Activated T-helper 1 cell treated with anti-CD3 and anti-CD28 coated beads, Interleukin-2, amount 50 U/mL, for 16 hours (primary cell): ENCODE measurements at regions not wholly inside any gene's neighbourhood (a gene's known extent, or its start where the extent isn't known, plus 50 kb on each side); places are given as distances from the start of the nearest gene placed in this dataset.

Experiments
- DNase-seq, 2 donors: peaks; one replicate each; pipeline ENCODE4 v3.0.0-alpha.2; 2020; ENCODE audit warnings: low read depth in 1 of 2, low spot score in 1 of 2

- DNase-seq: no peak
These were observed 204.4 kb downstream of the CXCL12 start for GRCh38 chr10:44180321-44181168.

- DNase-seq: no peak
These were observed 206.0 kb downstream of the CXCL12 start for GRCh38 chr10:44178856-44179255.

DNA sequence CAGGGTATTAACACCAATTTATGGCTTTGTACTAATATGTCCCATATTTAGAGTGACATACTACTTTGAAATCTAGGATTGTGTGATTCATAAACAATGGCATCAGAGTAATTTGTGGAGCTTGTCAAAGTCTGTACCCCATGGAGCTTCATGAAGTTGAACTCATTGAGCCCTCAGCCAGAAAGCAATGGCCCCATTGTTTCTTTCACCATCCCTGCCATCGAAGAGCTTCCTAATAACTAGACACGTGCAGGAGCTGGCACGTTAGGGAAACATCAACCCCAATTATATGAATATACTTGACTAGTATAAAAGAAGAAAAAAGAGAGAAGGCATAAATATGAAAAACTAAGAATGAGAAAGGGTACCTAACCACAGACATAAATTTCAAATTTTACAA lies 206.6 kb downstream of the CXCL12 start:
- DNase-seq: no peak

DNA sequence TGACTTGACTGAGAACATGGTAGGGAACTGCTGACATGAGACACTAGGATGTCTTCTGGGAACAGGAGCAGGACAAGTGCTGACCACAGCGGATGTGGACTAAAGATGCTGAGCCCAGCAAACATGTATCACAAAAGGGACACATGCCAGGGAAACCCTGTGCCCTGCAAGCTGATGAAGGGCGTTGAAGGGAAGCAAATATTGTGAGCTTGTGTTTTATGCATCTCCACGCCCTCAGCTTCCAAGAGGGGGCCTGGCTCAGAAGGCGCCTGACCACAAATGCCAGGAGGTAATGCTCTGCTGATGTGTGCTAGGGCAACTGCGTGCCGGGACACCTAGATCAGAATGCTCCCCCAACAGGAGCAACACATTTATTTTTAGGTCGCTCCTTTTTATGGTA lies 207.3 kb downstream of the CXCL12 start:
- no peak for DNase-seq

GRCh38 chr10:44176311-44176710 lies 208.6 kb downstream of the CXCL12 start:
- DNase-seq: no peak

- no peak for DNase-seq
These were observed 211.3 kb downstream of the CXCL12 start for GRCh38 chr10:44173608-44173894.

DNA sequence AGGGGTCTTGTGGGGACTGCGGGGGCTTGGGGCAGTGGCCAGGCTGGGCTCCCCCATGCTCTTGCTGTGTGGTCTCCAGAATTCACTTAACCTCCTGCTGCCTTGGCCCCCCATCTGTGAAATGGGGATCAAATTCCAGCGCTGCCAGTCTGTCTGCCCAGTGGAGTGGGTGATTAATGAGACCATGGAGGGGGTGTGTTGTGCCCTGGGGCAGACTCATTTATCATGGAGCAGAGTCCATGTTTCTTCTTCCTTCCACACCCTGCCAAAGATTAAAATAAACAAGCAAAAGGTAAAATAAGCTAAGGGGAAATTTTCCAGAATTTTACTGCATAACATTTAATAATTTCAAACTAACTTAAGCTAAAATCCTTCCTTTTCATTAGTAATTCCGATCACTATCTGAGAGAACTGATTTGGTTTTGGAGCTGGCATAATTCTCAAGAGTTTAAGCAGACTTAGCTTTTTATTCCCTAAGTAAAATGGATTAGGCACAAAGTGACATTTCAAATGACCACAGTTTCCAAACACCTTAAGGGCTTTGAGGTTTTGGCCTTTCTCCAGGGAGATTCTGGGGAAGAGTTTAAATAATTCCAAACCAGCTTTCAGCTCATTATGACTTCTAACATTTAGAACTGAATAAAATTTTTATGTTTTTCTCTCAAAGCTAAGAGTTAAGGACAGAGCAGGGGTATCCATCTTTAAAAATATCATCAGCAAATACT lies 211.9 kb downstream of the CXCL12 start:
- DNase-seq: no peak

DNA sequence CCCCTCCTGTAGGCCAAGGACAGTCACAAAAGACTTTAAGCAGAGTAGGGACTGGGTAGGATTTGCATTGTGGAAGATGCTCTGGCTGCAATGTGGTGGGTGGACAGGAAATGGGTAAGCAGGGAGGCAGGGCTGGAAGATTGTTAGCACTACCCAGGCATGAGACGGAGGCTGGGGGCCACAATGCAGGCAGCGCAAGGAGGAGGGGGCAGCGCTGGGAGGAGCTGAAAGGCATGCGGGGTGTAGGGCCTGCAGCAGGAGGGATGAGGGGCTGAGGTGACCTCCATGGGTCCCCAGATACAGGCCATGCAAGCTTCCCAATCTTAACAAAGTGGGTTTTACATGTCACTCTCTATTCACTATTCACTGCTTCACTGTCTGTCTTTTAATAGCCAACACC lies 213.1 kb downstream of the CXCL12 start:
- DNase-seq: no peak

DNA sequence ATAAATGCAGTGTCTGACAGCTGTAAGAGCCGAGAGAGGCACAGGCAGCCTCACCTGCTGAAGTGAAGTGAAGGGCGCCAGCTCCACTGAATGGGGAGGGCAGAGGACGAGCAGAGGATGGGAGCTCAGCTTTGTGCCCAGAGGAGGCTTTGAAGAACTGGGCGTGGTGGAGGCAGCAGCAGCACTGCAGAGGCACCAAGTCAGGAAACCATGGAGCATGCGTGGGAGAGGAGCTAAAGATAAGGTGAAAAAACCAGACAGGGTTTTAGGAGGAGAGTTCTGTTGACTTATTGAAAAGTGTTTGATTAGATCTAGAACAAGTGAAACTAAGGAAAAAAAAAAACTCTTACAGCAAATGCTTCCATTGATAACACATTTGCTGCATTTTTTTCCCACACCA lies 216.4 kb downstream of the CXCL12 start:
- no peak for DNase-seq

GRCh38 chr10:44167752-44168151 lies 217.1 kb downstream of the CXCL12 start:
- DNase-seq: no peak

DNA sequence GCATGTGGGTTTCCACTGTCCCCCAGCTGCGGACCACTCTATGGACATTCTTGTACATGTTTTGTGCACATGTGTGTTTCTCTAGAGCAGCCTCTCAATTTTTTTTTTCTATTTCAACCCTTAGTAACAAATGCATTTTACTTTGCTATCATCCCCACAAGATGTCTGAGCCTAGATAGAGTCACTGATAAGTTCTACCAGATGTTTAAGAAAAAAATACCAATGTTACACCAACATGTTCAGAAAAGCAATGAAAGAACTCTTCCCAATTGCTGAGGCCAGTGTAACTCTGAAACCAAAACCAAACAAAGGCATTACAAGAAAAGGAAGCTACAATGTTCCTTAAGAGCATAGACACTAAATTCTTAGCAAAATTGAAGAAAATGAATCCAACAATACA lies 218.5 kb downstream of the CXCL12 start:
- DNase-seq: no peak

GRCh38 chr10:44164251-44164956 lies 220.5 kb downstream of the CXCL12 start:
- no peak for DNase-seq

DNA sequence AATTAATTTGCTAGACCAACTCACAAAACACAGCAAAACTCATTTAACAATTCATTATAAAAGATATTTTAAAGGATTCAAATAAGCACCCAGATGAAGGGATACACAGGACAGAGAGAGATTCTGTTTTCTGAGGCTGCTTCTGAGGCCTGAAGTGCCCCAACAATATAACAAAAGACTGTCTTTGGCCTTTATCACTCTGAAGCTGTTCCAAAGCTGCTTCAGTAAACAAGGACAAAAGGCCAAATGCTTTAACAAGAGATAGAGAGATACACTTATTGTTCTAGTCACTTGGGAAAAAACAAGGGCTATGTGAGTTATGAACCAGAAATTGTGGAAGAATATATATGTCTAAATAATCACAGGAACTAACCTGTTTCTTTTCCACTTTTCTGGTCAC lies 223.7 kb downstream of the CXCL12 start:
- DNase-seq: no peak

GRCh38 chr10:44157574-44157973 lies 227.3 kb downstream of the CXCL12 start:
- DNase-seq: no peak

GRCh38 chr10:44154956-44155355 lies 229.9 kb downstream of the CXCL12 start:
- no peak for DNase-seq

DNA sequence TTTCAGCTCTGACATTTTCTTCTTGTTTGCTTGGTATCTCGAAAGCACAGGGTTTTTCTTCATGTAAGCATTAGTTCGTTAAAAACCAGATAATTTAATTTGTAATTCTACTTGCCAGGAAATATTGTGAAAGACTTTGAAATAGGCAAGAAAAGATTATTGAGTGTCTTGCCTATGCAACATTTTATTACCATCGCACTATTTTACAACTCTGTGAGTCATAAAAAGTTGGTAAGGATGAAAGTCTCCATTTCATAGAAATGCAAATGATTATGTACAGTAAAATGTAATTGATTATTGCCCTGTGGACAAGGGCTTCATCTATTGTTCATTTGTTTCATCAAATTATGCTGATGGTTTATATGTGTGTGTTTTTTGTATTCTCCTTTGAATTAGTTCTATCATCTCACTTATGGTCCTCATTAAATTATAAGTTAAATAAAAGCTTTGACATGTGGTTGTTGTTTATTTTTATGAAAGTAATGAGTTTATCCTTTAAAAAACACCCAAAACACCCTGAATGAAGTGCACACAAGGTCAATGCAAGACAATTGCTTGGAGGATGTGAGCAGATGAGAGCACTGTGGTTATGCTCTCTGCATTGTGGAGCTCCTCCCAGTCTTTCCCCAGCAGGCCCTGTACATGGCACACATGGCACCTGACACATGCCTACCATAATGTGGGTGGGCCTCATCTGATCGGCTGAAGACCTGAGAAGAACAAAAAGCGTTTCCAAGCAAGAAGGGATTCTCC lies 230.8 kb downstream of the CXCL12 start:
- DNase-seq: no peak

DNA sequence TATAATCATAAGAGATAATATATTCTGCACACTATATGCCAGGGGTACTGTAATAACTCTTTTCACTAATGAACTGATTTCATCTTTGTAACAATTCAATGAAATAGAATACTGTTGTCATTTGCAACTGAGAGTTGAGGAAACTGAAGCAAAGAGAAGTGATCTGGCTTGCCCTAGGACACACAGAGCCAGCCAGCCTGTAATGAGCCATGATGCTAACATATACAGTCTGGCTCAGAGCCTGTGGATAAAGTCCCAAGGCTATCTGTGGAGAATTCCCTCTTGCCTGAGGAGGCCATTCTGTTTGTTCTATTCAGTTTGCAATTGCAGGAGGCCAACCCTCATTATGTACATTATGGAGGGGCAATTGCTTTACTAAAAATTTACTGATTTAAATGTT lies 241.3 kb downstream of the CXCL12 start:
- no peak for DNase-seq

DNA sequence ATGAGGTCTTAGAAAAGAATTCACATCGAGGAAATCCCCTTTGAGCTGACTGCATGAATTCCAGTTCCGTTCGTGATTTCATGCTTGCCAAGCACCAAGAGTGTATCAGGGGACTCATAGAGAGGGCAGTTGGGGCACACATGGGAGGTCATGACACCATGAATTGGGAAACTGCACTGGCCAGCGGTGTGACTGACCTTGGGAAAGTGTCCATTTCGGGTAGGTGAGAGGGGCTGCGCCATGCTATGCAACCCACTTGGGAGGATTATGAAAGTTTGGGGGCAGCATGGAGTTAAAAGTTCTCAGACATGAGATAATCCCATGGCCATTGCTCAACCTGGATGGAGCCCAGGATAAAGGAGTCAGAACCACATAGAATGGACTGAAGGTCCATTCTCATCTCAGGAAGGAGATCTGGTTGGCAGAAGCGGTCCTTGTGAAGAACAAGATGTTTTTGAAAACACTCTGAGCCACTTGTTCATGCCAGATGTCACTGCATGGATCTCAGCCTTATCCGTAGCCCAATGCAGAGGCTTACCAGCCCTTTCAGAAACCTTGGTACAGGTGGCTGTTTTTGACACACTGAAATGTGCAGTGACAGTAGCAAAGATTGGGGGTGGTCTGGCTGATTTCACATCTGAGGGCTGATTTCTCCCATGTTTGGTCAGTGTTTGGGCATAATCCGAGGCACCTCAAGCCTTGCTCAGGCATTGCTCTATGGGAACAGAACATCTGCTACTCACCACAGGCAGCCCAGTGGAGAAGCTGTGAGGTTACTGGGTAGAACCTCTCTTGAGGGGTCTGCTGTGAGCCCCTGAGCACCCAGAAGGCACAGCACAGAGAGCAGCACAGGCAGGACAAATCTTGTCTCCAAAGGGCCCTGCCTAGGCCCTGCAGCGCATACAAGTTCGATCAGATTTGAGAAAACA lies 252.3 kb downstream of the CXCL12 start:
- DNase-seq: no peak

DNA sequence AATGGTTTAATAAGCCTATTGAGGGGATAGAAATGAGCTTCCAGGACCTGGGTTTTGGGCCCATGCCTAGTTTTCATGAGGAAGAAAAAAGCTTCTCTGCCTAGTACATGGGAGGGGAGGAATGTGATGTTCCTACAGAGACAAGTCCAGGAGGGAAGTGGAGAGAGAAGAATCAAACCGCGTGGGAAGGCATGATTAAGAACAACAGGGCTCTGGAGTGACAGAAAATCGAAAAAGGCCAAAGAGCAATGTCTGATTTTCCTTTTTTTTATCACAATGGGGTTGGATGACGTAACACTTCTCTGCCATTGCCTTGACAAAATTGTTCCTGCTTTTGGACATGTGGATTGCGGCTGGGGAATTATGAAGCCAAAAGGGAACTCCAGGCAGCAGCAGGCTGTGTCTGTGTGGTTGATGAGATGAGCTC lies 258.6 kb downstream of the CXCL12 start:
- no peak for DNase-seq

DNA sequence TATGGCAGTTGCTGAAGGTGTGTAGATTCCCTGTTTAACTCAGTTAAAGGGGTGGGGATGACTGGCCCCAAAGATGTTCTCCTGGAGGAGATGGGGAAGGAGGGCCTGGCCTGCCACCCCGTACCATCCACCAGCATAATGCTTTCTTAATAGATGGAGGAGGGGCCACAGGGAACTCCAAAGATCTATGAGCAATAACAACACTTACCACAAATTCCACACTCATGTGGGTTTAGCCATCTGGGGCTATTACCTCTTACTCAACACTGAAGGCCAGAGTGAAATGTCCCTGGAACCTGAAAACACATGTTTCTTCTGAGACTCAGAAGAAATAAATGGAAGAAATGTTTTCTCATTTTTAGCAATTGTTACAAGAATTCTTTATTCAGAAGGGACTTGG lies 259.0 kb downstream of the CXCL12 start:
- DNase-seq: no peak
